Astrocyte of the cerebellum (primary cell): ENCODE measurements at regions not wholly inside any gene's neighbourhood (a gene's known extent, or its start where the extent isn't known, plus 50 kb on each side); places are given as distances from the start of the nearest gene placed in this dataset.

Experiments
- DNase-seq: peaks from one replicate; pipeline ENCODE4 v3.0.0-alpha.2; 2011; ENCODE audit warnings: low read depth
- H3K4me3 ChIP-seq: 2 replicates; pipeline ENCODE4 v1.5.1; 2011; ENCODE audit warnings: mild to moderate bottlenecking, low read depth, low read length, moderate library complexity
- in situ Hi-C: cut with HindIII; loops from 2 replicates; pipeline ENCODE4 v1.10.0; 2017; ENCODE audit warnings: low sequenced_read_pairs
- TF ChIP-seq, protein P1 (sequence below): IDR thresholded peaks from 2 replicates; pipeline ENCODE4 v1.5.1; 2012; ENCODE audit warnings: low read length, low read depth, moderate library complexity, mild to moderate bottlenecking; ENCODE audit errors: missing control alignments

DNA sequence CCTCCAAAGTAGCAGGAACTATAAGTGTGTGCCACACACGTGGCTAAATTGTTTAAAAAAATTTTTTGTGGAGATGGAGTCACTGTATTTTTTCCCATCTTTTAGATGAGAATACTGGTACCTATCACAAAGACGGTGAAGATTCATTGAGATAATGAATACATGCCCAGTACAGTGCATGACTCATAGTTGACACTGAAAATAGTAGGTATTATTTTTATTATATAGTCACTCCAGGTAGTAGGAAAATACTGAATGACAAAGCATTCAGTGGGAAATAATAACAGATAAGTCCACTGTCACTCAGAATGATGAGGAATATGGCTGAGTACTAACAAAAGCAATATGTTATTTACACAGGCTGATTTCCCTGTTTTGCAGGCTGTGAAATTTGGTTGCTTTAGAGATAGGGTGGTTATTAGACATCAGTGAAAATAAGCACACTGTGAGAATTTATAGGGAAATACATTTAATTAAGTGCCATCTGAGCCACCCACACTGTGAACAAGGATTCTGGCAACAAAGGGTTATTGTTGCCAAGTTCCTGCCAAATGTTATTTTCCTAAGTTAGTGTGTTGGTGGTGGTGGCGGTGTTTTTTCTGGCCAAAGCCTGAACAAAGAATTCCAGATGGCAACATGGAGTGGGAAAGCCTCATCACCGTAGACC is 129.8 kb upstream of the FOXQ1 start:
- in situ Hi-C loops = loop anchor here (10.0 kb wide), 1 partner anchor 147 kb away; no protein-coding TSS in a partner anchor
- DNase-seq = no peak
- TF ChIP-seq, protein P1, sequence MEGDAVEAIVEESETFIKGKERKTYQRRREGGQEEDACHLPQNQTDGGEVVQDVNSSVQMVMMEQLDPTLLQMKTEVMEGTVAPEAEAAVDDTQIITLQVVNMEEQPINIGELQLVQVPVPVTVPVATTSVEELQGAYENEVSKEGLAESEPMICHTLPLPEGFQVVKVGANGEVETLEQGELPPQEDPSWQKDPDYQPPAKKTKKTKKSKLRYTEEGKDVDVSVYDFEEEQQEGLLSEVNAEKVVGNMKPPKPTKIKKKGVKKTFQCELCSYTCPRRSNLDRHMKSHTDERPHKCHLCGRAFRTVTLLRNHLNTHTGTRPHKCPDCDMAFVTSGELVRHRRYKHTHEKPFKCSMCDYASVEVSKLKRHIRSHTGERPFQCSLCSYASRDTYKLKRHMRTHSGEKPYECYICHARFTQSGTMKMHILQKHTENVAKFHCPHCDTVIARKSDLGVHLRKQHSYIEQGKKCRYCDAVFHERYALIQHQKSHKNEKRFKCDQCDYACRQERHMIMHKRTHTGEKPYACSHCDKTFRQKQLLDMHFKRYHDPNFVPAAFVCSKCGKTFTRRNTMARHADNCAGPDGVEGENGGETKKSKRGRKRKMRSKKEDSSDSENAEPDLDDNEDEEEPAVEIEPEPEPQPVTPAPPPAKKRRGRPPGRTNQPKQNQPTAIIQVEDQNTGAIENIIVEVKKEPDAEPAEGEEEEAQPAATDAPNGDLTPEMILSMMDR = no peak
- H3K4me3 ChIP-seq = no peak overlapping the region

DNA sequence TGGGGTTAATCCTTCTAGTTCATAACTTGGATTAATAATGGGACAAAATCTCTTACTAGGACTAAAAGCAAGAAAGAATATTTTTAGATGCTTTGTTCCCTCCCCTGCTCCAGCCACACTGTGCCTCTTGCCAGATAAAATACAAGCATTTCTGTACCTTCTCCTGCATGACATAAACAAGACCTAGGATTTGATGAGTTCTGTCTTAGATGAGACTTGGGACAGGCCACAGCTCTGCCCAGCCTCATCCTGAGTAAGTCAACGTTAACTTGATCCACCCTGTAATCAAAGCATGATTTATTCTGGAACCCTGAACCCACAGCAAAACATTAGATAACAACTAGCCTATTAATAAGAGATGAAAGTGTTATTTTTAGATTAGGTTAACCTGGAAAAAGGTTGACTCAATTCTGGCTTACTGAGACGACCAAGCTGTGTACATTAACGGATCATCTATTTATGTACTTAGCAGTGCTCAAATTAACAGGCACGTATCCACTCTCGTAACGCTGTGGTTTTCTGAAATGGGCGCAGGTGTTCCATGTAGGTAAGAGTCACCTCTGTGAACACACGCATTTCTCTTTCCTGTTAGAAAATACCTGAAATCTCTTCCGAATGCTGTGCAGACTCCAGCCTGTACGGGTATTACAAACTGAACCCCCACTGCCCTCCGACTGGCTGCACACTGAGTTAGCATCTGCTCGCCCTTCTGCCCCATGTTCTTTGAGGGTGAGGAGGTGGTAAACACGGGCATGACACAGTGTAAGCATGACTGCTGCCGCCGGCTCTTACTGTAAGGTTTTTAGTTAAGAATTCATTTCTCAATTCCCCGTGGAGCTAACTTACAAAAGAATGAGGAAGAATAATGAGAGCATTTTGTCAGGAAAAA is 132.1 kb upstream of the FOXQ1 start:
- in situ Hi-C loops = loop anchor here (10.0 kb wide), 1 partner anchor 145 kb away; no protein-coding TSS in a partner anchor
- TF ChIP-seq, protein P1 = no peak
- no peak for DNase-seq
- H3K4me3 ChIP-seq = no peak overlapping the region

DNA sequence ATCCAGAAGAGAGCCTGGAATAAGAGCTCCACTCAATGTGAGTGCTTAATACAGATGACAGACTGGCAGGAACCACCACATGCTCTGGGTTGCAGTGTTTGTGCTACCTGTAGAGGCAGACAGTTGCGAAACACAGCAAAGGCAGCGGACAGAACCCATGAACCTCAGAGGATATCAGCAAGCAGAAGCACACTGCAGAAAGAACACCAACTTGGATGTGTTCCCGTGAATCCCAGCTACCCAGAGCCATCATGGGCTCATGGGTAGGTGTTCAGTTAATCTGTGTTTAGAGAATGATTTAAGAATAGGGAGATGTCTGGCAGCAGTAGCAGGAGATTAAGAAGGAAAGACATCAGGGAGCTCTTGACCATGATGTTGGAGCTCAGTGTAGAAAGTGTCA is 133.3 kb upstream of the FOXQ1 start:
- TF ChIP-seq, protein P1 = no peak
- in situ Hi-C loops = no loop called here
- no peak for DNase-seq
- no peak overlapping the region for H3K4me3 ChIP-seq

DNA sequence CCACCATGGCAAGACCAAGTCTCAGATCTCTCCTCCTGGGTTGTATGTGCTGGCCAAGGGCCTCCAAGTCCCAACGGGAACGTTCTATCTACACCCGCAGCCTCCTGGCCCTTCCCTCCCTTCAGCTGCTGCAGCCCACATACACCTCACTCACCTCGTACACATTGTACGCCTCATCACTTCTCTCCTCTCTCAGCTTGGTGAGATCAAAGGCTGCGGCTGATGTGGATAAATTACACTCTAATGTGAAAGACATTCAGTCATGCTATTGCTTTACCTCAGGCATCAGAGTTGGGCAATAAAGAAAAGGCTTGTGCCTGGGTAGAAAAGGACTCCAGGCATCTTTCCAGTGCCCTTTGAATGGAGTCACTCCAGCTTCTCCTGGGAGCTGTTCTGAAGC is 135.3 kb upstream of the FOXQ1 start:
- in situ Hi-C loops = no loop called here
- TF ChIP-seq, protein P1 = no peak
- no peak overlapping the region for H3K4me3 ChIP-seq
- no peak for DNase-seq

GRCh38 chr6:1175877-1176276 is 136.0 kb upstream of the FOXQ1 start:
- no peak for DNase-seq
- in situ Hi-C loops = no loop called here
- TF ChIP-seq, protein P1 = no peak
- H3K4me3 ChIP-seq = no peak overlapping the region

DNA sequence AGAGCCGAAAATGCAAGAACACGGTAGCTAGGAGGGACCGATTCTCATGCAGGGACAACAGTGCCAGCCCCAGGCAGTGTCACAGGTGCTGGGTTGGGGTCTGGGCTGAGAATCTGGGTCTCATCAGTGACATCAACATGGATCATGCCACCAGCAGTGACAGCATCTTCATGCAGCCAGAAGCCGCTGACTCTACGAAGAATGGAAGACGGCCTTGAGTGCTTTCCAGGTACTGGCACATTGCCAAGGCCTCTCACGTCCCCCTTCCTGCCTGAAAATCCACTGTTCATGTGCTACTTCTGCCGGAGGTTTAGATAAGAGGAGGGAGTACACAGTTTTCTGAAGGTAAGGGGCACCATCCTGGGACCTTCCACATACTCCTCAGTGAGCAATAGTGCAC is 141.1 kb upstream of the FOXQ1 start:
- in situ Hi-C loops = no loop called here
- DNase-seq = peak; percentile 1
- TF ChIP-seq, protein P1 = no peak
- H3K4me3 ChIP-seq = no peak overlapping the region
